Astrocyte of the cerebellum (primary cell): ENCODE measurements at regions not wholly inside any gene's neighbourhood (a gene's known extent, or its start where the extent isn't known, plus 50 kb on each side); places are given as distances from the start of the nearest gene placed in this dataset.

Experiments
- DNase-seq: peaks from one replicate; pipeline ENCODE4 v3.0.0-alpha.2; 2011; ENCODE audit warnings: low read depth
- H3K4me3 ChIP-seq: 2 replicates; pipeline ENCODE4 v1.5.1; 2011; ENCODE audit warnings: mild to moderate bottlenecking, low read depth, low read length, moderate library complexity
- in situ Hi-C: cut with HindIII; loops from 2 replicates; pipeline ENCODE4 v1.10.0; 2017; ENCODE audit warnings: low sequenced_read_pairs
- TF ChIP-seq, protein P1 (sequence below): IDR thresholded peaks from 2 replicates; pipeline ENCODE4 v1.5.1; 2012; ENCODE audit warnings: low read length, low read depth, moderate library complexity, mild to moderate bottlenecking; ENCODE audit errors: missing control alignments

GRCh38 chr15:69625328-69625727, 172.7 kb downstream of the RPLP1 start:
- DNase-seq, result no peak
- H3K4me3 ChIP-seq, result no peak overlapping the region
- TF ChIP-seq, protein P1, sequence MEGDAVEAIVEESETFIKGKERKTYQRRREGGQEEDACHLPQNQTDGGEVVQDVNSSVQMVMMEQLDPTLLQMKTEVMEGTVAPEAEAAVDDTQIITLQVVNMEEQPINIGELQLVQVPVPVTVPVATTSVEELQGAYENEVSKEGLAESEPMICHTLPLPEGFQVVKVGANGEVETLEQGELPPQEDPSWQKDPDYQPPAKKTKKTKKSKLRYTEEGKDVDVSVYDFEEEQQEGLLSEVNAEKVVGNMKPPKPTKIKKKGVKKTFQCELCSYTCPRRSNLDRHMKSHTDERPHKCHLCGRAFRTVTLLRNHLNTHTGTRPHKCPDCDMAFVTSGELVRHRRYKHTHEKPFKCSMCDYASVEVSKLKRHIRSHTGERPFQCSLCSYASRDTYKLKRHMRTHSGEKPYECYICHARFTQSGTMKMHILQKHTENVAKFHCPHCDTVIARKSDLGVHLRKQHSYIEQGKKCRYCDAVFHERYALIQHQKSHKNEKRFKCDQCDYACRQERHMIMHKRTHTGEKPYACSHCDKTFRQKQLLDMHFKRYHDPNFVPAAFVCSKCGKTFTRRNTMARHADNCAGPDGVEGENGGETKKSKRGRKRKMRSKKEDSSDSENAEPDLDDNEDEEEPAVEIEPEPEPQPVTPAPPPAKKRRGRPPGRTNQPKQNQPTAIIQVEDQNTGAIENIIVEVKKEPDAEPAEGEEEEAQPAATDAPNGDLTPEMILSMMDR, result no peak
- in situ Hi-C loops, result no loop called here

GRCh38 chr15:69626095-69627066, 173.8 kb downstream of the RPLP1 start:
- TF ChIP-seq, protein P1, result no peak

GRCh38 chr15:69627548-69628158, 175.0 kb downstream of the RPLP1 start:
- TF ChIP-seq, protein P1, result no peak
- no peak overlapping the region for H3K4me3 ChIP-seq
- in situ Hi-C loops, result no loop called here
- DNase-seq, result no peak

More at GRCh38 chr15:69626095-69627066, 173.8 kb downstream of the RPLP1 start:
- no peak for DNase-seq
- H3K4me3 ChIP-seq, result no peak overlapping the region
- in situ Hi-C loops, result no loop called here

- in situ Hi-C loops, result no loop called here
Measured at GRCh38 chr15:69628256-69629093, 175.9 kb downstream of the RPLP1 start.

GRCh38 chr15:69629631-69630161, 177.1 kb downstream of the RPLP1 start:
- in situ Hi-C loops, result no loop called here
- no peak overlapping the region for H3K4me3 ChIP-seq
- no peak for DNase-seq
- TF ChIP-seq, protein P1, result no peak

More at GRCh38 chr15:69628256-69629093, 175.9 kb downstream of the RPLP1 start:
- H3K4me3 ChIP-seq, result no peak overlapping the region
- TF ChIP-seq, protein P1, result no peak
- DNase-seq, result no peak

DNA sequence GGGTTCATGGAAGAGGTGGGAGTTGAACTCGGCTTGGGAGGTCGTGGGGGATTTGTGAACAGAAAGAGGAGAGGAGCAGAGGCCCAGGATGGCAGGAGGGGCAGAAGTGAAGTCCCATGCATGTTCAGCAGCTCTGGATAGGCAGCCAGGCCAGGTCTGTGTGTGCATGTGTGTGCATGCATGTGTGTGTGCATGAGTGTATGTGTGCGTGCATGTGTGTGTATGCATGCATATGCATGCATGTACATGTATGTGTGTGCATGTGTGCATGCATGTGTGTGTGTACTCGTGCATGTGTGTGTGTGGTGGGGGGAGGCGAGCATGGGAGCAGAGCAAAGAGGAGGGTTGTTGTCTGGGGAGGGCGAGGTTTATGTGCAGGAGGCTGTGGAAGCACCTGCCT, 178.4 kb downstream of the RPLP1 start:
- no peak overlapping the region for H3K4me3 ChIP-seq
- DNase-seq, result no peak
- TF ChIP-seq, protein P1, result no peak
- in situ Hi-C loops, result no loop called here
